NCI-H446 (cell line): ENCODE measurements at regions not wholly inside any gene's neighbourhood (a gene's known extent, or its start where the extent isn't known, plus 50 kb on each side); places are given as distances from the start of the nearest gene placed in this dataset.

Experiments used
- DNase-seq, 2 experiments: peaks; one replicate each; lab custom pipeline; 2025; lab: John Stamatoyannopoulos, UW

DNA sequence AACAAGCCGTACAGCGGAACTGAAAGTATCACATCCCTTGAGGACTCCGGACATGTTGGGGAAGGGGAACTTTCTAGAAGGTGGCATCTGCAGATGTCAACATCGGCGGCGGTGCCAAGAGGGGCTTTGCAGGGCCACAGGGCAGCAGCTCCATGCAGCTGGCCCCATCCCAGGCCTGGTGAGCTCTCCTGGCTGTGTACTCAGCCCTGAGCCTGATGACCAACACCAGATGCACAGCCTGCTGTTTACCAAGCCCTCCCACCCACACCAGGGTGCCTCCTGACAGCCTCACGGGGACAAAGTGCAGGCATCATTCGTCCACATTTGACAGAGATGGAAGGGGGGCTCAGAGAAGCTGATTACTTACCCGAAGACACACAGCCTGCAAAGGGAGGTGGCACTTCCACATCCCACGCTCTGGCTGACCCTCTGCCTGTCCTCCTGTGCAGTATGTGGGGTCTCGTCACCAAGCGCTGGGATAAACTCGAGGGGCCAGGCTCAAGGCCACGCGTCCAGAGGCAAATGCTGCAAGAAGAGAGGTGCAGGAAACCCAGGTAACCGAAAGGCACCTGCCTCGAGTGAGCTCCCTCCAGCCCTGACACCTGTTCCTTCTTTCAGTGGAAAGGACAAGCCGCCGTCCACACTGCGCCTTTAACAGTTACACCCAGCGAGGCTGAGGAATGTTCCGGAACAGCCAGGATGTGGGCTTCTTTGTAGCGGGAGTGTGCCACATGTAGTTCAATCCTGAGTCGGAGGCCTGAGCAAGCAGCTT lies 69.0 kb upstream of the ASAP2 start:
- DNase-seq = no peak

DNA sequence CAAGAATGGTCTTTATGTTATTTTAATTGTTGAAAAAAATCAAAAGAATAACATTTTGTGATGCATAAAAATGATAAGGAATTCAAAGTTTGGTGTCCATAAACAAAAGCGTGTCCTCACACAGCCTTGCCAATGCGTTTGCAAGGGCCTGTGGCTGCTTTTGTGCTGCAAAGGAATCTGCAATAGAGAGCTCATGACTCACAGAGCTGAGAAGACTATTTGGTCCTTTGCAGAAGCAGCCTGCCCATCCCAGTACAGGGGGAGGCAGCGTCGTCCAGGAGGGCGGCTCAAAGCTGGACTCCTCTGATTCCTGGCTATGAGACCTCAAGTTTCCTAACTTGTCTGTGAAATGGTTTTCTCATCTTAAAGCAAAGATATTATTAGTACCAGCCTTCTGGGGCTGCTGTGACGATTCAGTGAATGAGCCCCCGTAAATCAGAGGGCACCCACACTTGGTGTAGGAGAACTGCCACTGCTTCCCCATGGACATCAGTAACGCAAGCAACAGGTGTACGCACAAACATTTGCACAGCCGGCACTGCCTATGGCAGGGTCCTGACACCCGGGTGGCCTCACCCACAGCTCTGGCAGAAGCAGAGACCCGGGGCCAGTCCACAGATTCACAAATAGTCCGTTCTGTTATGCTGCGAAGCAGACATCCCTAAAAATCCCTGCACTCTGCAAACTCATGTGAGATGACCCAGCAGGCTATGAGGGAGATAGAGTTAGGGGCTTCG lies 70.6 kb upstream of the ASAP2 start:
- no peak for DNase-seq

DNA sequence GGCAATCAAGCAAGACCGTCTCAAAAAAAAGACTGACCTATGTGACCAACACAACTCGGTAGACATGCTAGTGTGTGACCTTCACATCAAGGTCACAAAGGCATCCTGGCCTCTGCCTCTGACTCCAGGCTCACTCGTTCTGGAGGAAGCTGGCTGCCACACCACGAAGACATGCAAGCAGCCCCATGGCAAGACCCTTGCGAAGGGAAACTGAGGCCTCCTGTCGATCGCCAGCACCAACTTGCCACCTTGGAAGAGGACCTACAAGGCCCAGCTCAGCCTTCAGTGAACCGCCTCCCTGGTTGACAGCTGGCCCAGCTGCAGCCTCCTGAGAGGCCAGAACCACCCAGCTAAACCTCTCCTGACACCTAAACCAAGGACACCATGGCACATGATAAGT lies 79.3 kb upstream of the ASAP2 start:
- DNase-seq = no peak

DNA sequence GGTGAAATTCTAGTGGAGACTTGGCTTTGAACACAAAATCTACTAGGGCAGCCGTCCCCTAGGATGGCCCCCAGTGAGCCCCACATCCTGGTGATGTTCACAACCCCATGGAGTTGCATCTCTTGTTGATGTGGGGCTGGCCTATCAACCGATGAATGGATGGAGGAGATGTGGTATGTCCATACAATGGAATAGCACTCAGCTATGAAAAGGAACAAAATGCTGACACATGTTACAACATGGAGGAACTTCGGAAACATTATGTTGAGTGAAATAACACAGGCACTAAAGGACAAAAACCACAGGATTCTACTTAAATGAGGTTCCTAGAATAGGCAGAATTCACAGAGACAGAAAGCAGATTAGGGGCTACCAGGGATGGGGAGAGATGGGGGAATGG lies 80.1 kb upstream of the ASAP2 start:
- DNase-seq = no peak

DNA sequence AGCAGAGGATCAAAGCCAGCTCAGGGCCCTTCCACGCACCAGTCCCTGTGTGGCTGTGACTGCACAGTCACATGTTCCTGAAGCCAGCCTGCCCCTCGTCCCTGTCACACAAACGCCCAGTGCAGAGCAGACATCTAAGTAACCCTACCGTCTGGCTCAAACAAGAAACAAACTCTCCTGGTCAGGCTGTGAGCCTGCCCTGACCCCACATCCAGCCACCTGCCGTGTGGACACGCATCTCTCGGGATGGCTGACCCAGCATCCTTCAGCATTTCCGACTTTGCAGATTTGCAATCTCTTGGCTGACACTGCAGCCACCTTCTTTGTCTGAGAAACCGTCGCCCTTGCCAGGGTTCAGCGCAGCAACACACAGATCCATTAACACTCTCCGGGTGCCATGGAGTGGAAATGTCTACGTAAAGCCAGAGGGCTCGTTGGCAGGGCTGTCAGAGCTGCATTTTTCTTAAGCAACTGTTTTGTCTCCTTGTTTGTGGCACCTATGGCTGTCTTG lies 82.3 kb upstream of the ASAP2 start:
- no peak for DNase-seq

DNA sequence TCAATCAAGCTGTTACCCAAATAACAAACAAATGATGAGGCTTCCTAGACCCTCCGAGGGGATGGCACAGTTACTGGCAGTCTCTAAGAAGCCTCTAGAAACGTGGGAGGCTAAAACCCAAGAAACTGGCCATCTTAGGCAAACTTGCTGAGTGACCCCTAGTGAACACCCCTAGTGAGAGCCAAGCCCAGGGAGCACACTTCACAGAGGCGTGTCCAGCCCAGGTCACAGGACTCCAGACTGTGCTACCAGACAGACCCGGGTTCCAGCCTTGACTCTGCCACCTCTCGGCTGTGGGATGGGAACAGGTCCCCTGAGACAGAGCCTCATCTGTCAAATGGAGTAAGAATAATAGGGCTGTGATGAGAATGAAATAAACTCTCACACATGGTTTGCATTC lies 83.5 kb upstream of the ASAP2 start:
- DNase-seq = no peak

DNA sequence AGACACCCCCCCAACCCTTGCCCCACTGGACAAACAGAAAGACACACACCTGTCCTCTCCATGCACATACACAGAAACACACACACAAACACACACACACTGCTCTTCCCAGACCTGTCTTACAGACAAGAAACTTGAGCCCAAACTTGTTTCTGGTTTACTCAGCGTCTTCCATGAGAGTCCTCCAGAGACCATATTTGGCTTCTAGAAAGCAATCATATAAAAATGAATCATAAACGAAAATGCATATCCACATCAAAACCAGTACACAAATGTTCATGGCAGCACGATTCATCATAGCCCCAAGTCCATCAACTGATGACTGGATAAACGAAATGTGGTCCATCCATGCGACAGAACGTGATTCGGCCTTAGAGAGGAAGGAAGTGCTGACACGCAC lies 84.2 kb upstream of the ASAP2 start:
- no peak for DNase-seq

DNA sequence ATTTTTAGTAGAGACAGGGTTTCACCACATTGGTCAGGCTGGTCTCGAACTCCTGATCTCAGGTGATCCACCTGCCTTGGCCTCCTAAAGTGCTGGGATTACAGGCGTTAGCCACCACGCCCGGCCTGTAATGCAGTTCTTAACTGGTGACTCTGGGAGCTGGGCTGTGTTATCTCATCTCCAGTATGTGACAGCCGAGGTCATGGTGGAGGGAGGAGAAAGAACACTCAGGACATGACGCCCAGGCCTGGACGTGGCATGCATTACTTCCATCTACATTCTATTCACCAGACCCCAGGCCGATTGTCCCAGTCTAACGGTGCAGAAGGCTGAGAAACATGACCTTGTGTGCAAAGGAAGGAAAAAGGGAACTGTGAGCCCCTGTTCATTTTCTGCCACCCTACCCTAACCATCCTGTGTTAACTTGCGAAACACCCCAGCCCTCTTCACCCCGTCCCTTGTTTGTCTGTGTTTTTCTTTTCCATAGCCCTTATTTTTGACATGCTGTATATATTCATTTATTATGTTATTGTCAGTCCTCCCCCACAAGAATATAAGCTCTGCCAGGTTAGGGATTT lies 88.1 kb upstream of the ASAP2 start:
- no peak for DNase-seq

DNA sequence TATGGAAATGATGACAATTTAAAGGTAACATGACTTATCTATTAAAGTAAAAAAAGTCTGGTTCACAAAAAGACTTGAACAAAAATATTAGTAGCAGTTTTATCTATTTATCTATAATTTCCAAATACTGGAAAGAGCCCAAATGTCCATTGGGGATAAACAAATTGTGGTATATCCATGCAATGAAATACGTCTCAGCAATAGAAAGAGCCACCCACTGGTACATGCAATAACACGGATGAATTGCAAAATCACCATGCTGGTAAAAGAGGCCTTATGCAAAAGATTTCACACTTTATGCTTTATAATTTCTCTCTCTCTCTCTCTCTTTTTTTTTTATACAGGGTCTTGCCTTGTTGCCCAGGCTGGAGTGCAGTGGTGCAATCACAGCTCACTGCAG lies 91.4 kb upstream of the ASAP2 start:
- no peak for DNase-seq

DNA sequence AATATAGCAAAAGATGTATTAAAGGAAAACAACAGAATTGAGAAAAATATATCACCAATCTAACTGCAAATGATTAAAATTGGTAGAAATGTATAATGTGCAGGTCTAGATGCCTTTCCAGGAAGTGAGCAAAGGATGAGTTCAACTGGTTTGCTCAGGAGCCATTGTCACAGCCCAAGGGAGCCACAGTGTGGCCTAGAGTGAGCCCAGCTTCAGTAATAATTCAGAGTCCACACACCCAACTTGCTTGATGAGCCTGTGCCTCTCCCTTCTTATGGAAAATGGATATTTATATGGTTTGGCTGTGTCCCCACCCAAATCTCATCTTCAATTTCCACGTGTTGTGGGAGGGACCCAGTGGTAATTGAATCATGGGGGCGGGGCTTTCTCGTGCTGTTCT lies 92.2 kb upstream of the ASAP2 start:
- no peak for DNase-seq

DNA sequence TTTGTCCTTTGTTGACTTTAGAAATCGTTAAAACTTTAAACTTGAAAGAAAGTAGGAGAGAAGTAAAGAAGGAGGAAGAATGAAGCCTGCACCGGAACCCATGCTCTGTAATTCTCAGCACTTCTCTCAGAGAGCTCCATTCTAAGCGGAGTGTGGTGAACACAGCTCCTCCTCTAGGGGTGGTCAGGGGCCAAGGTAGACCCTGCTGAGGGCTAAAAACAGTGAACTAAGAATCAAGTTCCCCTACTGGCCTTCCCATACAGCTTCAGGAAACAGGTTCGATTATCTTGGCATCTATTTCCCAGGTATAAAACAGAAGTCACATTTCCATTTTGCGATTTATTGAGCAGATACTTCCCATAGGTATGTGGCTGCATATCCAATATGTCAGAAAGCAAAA lies 92.7 kb upstream of the ASAP2 start:
- DNase-seq = no peak

DNA sequence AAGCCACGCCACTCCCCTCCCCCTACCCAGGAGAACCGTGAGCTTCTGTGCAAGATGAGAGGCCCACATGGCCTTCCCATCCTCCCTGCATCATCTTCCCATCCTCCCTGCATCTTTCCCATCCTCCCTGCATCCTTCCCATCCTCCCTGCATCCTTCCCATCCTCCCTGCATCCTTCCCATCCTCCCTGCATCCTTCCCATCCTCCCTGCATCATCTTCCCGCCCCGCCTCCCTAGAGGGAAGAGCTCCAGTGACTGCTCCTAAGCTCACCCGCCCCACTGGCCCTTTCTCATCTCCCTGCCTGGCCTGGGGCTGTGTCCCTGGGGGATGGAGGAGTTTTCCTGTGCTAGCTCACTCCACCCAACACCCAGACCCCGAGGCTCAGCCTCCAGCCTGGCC lies 93.3 kb upstream of the ASAP2 start:
- no peak for DNase-seq

DNA sequence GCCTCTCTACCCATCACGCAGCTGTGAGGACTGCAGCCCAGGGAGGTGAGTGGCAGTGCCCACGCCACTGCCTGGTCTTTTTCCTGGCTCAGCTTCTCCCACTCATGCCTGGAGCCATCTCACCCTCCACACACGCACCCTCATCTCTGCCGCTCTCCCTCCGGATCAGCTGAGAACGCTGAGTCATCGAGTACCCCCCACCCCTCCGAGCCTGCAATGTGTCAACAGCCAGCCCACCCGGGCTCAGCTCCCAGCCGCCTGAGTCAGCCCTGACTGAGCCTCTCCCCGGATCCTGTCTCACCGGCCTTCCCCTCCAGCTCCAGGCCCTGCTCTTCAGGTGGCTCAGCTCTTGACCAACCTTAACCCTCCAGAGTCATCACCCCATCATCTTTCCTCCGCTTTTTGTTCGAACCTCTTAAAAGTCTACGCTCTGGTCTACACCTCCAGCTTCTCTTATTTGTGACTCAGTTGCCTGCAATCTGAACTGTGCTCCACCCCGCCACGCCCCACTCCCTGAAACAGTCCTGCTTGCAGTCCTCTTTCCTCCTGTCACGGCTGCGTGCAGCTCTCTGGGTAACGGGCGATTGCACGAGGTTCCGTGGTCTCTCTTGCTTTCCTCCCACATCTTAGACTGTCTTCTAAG lies 94.4 kb upstream of the ASAP2 start:
- DNase-seq = no peak

DNA sequence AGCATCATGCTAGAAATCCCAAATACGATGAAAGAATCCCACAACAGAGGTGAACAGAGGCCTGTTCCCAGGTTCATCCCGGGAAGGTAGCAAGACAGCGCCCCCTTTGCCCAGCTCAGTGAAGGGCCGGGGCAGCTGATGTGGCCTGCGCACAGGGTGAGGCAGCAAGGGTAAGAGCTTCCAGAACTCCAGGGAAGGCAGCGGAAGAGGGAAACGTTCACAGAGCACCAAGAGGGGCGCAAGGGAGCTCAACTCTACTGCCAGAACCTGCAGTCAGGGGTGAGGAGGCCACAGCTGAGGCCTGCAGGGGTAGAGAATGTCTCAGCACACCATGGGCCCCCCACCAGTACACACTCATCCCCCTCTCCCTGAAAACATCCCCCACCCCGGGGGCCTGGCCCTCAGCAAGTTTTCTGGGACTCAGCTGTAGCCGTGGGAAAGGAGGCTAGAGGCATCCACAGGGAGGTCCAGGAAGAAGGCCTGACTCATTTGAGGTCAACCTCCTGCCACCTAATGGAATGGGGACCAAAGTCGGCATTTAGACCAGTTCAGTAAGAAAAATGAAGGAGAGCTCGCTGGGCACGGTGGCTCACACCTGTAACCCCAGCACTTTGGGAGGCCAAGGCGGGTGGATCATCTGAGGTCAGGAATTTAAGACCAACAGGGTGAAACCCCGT lies 95.6 kb upstream of the ASAP2 start:
- no peak for DNase-seq

DNA sequence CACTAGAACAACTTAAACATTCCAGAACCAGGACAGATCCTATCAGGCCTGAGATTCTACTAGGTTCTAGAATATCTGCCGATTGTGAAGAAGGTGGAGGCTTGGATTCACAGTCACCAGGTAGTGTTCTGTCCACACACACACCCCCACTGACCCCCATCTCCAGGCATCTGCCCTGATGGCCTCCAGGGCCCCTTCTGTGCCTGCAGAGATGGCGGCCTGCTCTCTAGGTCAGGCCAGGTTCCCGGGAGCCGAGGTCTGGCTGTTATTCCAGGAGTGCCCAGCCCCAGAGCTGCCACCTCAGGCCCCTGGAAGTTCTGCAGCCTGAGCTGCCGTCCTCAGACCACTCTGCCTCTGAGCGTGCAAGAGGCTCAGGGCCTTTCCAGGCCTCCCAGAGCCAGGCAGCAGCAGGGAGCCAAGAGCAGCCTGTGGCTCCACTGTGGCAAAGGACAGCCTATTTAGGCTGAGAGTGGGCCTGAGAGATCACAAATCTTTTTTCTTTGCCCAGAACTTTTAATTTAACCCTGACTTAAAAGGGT lies 96.2 kb upstream of the ASAP2 start:
- DNase-seq = no peak

DNA sequence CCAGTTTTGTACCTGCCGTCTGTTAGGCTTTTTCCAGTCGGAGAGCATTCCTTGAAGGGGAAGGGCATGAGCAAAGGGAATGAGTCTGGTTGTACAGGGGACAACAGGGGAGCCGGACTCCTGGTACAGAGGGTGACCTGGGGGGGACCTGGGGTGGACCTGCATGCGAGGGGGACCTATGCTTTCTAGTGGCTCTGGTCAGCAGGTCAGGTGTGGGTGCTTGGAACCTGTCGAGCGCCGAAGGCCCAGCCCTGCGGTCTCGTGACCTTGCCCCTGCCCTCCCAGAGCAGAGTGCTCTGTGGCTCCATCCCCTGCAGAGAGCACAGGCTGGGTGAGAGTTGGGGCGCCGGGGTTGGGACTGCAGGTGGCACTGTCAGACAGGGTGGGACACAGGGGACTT lies 96.7 kb upstream of the ASAP2 start:
- DNase-seq = no peak

DNA sequence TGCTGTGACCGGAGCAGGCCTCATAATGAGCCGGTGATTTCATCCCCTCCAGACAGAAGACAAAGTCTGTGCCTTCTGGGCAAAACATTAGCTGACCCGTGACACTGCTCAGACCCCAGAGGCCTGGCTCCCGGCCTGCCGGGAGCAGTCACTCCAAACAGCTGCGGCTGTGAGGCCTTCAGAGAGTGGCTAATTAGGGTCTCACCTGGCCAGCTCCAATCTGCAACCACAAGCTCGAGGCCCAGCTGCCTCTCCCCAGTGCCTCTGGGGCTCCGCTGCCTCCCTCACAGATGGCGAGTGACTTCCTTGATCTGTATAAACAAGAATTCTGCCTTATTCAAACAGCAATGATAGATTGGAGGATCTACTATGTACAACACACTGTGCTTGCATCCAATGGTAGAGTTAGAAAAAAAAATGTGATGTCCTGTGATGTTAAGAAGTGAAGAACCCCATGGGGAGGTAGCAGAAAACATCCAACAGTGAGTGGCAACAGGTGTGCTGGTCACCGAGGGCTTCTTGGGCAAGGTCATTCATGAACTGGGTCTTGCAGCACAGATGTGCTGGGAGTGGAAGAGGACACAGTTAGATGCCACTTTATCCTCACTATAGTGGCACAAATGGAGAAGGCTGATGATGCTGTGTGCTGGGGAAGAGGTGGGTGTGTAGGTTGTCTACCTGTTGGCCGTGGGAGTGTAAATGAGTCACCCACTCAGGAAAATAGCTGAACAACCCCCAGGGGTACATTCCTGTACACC lies 98.2 kb upstream of the ASAP2 start:
- DNase-seq = no peak

DNA sequence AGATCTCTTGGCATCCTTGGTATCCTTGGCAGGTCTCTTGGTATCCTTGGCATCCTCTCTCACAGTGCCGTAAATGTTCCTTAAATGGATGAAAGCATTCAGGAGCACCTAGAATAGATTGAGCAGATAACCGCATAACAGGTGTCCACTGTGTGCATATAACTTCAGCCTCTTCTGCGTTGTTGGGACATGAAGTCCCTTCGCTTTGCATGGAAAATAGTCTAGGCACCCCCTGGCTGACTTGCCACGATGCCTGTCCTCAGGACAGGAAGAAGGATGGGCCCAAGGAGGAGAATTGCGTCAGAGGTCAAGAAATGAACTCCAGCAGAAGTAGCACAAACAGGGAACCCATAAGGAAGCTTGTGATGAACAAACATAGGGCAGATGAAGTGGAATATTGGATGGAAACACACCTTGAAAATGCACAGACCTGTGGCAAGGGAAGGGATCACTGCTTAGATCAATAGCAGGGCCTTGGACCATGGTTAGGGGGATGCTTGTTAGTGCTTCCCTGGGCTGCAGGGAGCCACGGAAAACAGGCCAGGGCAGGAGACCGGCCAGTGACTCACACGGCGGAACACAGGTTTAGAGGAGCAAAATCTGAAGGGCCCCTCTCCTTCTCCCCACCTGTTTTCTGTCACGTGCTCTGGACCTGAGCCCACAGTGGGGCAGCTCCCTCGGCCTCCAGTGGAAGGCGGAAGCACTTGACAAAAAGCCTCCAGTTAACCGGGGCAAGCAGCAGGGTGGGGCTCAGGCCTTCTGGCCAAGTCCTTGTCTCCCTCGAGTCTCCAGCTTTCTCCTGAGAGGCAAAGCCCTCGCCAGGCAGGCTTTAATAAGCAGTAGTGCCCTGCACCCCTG lies 99.2 kb upstream of the ASAP2 start:
- DNase-seq = no peak

DNA sequence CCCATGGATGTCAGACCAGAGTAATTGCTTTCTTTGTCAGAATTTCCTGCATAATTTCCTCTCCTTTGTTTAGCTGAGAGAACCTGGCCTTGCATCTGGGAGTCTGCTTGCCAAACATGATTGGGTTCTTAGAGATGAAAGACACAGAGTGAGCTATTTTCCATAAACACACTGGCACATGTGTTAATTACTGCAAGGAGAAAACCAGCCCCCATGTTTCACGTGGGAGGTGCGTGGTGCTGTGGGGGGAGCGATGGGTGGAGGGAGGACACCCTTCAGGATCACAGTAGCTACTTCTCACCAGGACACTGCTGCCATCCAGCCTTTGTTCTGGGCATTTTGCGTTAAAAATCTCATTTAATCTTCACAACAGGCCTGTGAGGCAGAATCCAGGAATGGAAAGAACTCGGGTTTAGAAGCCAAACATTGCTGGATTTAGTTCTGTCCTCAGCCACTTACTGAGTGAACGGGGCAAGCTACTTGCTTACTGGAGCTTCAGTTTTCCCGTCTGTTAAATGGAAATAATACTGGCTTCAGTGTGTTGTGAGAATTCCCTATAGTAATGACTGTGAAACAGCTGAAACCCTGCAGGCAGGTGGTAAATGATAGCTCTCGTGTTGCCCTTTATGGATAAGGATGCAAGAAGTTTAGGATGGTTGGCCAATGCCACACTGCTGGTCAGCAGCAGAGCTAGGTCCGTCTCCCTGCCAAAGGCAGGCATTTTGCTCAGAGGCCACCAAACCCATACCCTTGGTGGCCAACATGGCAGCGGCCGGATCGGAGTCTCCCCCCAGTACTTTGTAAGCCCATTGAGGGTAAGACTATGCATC lies 100.1 kb upstream of the ASAP2 start:
- DNase-seq = no peak
